ENCODE measurements at regions not wholly inside any gene's neighbourhood (a gene's known extent, or its start where the extent isn't known, plus 50 kb on each side); places are given as distances from the start of the nearest gene placed in this dataset.

DNA sequence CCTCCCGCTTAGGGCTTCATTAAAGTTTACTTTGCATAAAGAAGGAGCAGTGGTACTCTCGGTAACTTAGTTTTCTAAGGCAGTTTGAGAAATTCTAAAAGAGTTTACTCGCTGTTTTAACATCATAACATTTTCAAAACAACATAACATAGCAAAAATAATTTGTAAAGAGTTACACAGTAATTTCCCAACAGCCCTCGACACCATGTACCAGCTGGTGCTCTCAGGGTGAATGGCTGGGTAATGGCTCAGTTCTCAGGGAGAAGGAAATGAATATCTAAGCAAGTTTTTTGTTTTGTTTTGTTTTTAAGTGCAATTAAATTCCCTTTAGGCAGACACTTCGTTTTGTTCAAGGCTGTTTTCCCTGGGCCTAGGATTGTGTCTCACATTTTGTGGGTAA lies 435.3 kb downstream of the C4orf33 start:
- Histone ChIP-seq H3K27me3 (ENCODE audit: control insufficient read depth, insufficient read depth, low read length) (no peaks in the 10 kb centered on the region), H3K36me3 (ENCODE audit: control insufficient read depth, insufficient read depth, low read length) (no peaks in the 10 kb centered on the region), H3K4me1 (ENCODE audit: control insufficient read depth, insufficient read depth, low read length) (no peaks in the 10 kb centered on the region), H3K27ac (ENCODE audit: low read length) (no peak overlapping the region), H3K9me3 (ENCODE audit: control insufficient read depth, low read depth, low read length) (no peaks in the 10 kb centered on the region), H3K4me3 (ENCODE audit: low read length) (no peak overlapping the region)
- no peak for DNase-seq
- 100% methylated on average over 1 of the region's 5 CpGs for WGBS (ENCODE audit: insufficient coverage, low lambda C conversion rate)

DNA sequence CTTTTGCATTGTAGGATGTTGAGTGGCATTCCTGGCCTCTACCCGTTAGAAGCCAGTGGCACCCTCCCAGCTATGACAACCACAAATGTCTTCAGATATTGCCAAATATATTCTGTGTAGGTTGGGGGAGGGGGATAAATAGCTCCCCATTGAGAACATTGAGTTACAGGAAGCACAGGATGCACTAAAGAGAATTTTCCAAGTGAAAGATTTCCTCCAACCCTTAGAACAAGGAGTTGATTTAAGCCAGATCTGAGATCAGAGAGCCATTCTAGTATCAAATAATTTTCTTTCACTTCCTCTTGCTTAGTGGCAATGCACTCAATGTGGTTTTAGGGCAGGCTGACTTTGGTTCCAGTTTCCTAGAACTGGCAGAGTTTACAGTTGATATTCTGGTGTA lies 436.6 kb downstream of the C4orf33 start:
- Histone ChIP-seq H3K27me3 (ENCODE audit: control insufficient read depth, insufficient read depth, low read length) (no peaks in the 10 kb centered on the region), H3K4me1 (ENCODE audit: control insufficient read depth, insufficient read depth, low read length) (no peaks in the 10 kb centered on the region), H3K4me3 (ENCODE audit: low read length) (no peak overlapping the region), H3K27ac (ENCODE audit: low read length) (no peak overlapping the region), H3K9me3 (ENCODE audit: control insufficient read depth, low read depth, low read length) (no peaks in the 10 kb centered on the region), H3K36me3 (ENCODE audit: control insufficient read depth, insufficient read depth, low read length) (no peaks in the 10 kb centered on the region)
- no peak for DNase-seq
- WGBS (ENCODE audit: insufficient coverage, low lambda C conversion rate): no CpG with 5 or more reads among the region's 1 CpG

DNA sequence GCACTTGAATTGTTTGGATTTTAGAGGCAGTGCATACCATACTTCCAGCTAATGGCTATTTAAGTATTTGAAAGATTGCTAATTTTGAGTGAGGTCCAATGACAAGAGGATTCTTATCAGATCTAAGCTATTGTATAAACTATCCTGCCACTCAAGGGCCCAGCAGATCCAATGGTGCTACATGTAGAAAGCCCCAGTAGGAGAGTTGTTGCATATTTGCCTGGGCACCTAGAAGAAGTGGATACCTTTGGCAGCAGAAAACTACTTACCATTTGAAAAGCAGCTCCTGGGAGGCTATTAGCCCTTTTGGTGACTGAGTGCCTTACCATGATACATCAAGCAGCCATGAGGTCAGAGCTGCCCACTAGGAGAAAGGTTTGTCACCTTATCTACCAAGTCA lies 447.3 kb downstream of the C4orf33 start:
- no peaks in the 10 kb centered on the region for H3K36me3 ChIP-seq (ENCODE audit: control insufficient read depth, insufficient read depth, low read length)
- H3K4me3 ChIP-seq (ENCODE audit: low read length): no peak overlapping the region
- no peaks in the 10 kb centered on the region for H3K27me3 ChIP-seq (ENCODE audit: control insufficient read depth, insufficient read depth, low read length)
- no peak for DNase-seq
- H3K9me3 ChIP-seq (ENCODE audit: control insufficient read depth, low read depth, low read length): no peaks in the 10 kb centered on the region
- H3K27ac ChIP-seq (ENCODE audit: low read length): no peak overlapping the region
- no peaks in the 10 kb centered on the region for H3K4me1 ChIP-seq (ENCODE audit: control insufficient read depth, insufficient read depth, low read length)

DNA sequence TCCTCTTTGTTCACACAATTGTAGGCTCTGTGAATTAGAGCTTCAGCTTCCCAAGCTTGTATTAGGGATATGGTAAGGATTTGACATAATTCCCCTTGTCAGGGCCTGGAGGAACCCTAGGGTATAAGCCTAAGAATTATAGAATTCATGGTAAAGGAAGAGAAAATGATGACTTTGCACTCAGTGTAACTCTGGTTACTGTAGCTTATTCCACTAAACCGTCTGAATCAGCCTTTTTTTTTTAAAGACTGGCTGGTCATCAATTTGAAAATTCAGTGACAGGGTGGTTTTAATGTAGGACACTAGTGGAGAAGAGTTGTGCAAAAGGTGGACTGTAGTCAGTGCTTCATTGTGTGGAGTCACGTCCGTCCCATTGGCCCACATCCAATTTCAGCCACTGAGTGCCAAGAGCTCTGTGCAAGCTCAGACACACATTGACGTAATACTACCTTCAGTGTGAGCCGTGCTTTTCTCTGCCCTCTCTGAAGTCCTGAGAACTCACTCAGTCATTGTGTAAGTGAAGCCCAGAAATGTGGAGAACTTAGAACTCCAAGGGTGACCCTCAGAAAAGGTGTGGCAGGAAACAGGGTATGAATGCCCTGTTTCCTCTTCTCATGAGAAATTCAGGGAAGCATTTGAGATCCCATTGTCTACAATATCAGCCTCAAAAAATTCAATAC lies 449.8 kb downstream of the C4orf33 start:
- no peak overlapping the region for H3K4me3 ChIP-seq (ENCODE audit: low read length)
- no peaks in the 10 kb centered on the region for H3K9me3 ChIP-seq (ENCODE audit: control insufficient read depth, low read depth, low read length)
- peak; percentile 5 to 12 for DNase-seq
- no peak overlapping the region for H3K27ac ChIP-seq (ENCODE audit: low read length)
- no CpG with 5 or more reads among the region's 5 CpGs for WGBS (ENCODE audit: insufficient coverage, low lambda C conversion rate)
- H3K4me1 ChIP-seq (ENCODE audit: control insufficient read depth, insufficient read depth, low read length): no peaks in the 10 kb centered on the region
- H3K36me3 ChIP-seq (ENCODE audit: control insufficient read depth, insufficient read depth, low read length): no peaks in the 10 kb centered on the region
- no peaks in the 10 kb centered on the region for H3K27me3 ChIP-seq (ENCODE audit: control insufficient read depth, insufficient read depth, low read length)

DNA sequence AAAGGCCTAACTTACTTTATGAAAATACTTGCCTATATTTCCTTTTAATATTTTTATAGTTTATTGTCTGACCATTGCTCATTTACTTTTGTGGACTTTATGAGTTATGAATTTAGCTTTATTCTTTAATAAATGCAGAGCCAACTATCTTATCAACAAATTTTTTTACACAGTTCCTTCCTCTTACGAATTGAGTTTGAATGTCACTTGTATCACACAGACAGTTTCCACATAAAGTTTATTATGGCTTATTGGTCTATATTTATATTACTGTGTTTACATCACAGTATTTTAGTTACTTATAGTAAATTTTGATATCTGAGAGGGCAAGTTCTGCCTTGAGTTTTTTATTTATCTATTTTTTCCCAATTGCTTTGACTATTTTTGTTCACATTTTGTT lies 450.6 kb downstream of the C4orf33 start:
- Histone ChIP-seq H3K27ac (ENCODE audit: low read length) (no peak overlapping the region), H3K4me3 (ENCODE audit: low read length) (no peak overlapping the region), H3K4me1 (ENCODE audit: control insufficient read depth, insufficient read depth, low read length) (no peaks in the 10 kb centered on the region), H3K27me3 (ENCODE audit: control insufficient read depth, insufficient read depth, low read length) (no peaks in the 10 kb centered on the region), H3K9me3 (ENCODE audit: control insufficient read depth, low read depth, low read length) (no peaks in the 10 kb centered on the region), H3K36me3 (ENCODE audit: control insufficient read depth, insufficient read depth, low read length) (no peaks in the 10 kb centered on the region)
- DNase-seq: no peak
- no CpG with 5 or more reads among the region's 1 CpG for WGBS (ENCODE audit: insufficient coverage, low lambda C conversion rate)

DNA sequence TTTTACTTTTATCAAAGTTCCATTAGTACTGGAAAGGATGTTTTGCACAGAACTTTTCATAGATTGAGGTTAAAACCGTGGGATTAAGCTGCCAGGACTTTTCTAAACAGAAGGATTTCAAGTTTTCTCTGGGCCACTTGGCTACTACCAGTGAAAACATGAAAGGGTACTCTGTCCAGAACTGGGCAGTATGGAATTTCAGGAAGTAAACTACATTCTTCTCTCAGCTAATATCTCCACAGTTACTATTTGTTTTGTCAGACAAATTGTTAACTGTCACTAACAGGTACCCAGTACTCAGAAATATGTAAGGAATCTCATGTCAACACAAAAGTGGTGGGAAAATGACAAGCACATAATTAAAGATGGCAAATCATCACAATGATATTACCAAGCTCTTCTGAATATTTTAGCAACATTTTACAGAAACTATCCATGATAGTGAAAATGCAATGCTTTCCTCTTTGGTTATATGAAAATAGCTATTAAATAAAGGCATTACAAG lies 454.4 kb downstream of the C4orf33 start:
- no peaks in the 10 kb centered on the region for H3K9me3 ChIP-seq (ENCODE audit: control insufficient read depth, low read depth, low read length)
- no peak overlapping the region for H3K27ac ChIP-seq (ENCODE audit: low read length)
- no peak overlapping the region for H3K4me3 ChIP-seq (ENCODE audit: low read length)
- H3K27me3 ChIP-seq (ENCODE audit: control insufficient read depth, insufficient read depth, low read length): no peaks in the 10 kb centered on the region
- no peaks in the 10 kb centered on the region for H3K4me1 ChIP-seq (ENCODE audit: control insufficient read depth, insufficient read depth, low read length)
- no peak for DNase-seq
- WGBS (ENCODE audit: insufficient coverage, low lambda C conversion rate): no CpG with 5 or more reads among the region's 1 CpG
- H3K36me3 ChIP-seq (ENCODE audit: control insufficient read depth, insufficient read depth, low read length): no peaks in the 10 kb centered on the region

DNA sequence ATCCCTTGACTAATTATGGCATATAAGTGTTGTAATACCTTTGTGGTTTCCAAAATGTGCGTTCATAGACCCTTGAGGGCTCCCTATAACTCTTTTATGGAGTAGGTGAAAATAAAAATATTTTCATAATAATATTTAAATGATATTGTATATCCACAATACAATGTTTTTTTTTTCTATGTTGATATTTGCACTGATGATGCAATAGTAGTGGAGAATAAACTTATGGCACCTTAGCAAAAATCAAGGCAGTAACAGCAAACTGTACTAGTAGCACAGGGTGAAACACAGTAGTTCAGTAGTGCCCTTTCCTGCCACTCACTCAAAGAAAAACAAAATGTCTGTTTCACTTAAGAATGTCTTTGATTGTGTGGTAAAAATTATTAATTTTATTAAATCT lies 465.3 kb downstream of the C4orf33 start:
- Histone ChIP-seq H3K4me1 (ENCODE audit: control insufficient read depth, insufficient read depth, low read length) (no peaks in the 10 kb centered on the region), H3K36me3 (ENCODE audit: control insufficient read depth, insufficient read depth, low read length) (no peaks in the 10 kb centered on the region), H3K27me3 (ENCODE audit: control insufficient read depth, insufficient read depth, low read length) (no peaks in the 10 kb centered on the region), H3K9me3 (ENCODE audit: control insufficient read depth, low read depth, low read length) (no peaks in the 10 kb centered on the region), H3K27ac (ENCODE audit: low read length) (no peak overlapping the region), H3K4me3 (ENCODE audit: low read length) (no peak overlapping the region)
- no peak for DNase-seq
- 33% methylated on average over 1 of the region's 1 CpG for WGBS (ENCODE audit: insufficient coverage, low lambda C conversion rate)

DNA sequence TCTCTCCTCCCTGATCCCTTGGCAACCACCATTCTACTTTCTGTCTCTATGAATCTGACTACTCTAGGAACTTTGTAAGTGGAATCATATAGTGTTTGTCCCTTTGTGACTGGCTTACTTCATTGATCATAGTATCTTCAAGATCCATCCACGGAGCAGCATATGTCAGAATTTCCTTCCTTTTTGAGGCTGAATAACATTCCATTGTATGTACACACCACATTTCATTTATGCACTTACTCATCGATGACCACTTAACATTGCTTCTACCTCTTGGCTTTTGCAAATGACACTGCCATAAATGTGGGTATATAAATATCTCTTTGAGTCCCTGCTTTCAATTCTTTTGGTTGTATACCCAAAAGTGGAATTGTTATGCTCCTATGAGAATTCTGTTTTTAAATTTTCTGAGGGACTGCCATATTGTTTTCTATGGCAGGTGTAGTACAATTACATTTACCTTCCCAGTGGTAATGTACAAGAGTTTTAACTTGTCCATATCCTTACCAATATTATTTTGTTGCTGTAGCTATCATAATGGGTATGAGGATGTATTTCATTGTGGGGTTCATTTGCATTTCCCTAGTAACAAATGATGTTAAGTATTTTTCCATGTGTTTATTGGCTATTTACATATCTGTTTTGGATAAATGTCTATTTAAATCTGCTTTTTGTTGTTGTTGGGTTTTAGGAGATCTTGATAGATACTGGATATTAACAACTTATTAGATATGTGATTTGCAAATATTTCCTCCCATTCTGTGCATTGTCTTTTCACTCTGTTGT lies 466.1 kb downstream of the C4orf33 start:
- Histone ChIP-seq H3K4me3 (ENCODE audit: low read length) (no peak overlapping the region), H3K36me3 (ENCODE audit: control insufficient read depth, insufficient read depth, low read length) (no peaks in the 10 kb centered on the region), H3K27ac (ENCODE audit: low read length) (no peak overlapping the region), H3K27me3 (ENCODE audit: control insufficient read depth, insufficient read depth, low read length) (no peaks in the 10 kb centered on the region), H3K9me3 (ENCODE audit: control insufficient read depth, low read depth, low read length) (no peaks in the 10 kb centered on the region), H3K4me1 (ENCODE audit: control insufficient read depth, insufficient read depth, low read length) (no peaks in the 10 kb centered on the region)
- WGBS (ENCODE audit: insufficient coverage, low lambda C conversion rate): 80% methylated on average over 1 of the region's 2 CpGs
- DNase-seq: no peak

DNA sequence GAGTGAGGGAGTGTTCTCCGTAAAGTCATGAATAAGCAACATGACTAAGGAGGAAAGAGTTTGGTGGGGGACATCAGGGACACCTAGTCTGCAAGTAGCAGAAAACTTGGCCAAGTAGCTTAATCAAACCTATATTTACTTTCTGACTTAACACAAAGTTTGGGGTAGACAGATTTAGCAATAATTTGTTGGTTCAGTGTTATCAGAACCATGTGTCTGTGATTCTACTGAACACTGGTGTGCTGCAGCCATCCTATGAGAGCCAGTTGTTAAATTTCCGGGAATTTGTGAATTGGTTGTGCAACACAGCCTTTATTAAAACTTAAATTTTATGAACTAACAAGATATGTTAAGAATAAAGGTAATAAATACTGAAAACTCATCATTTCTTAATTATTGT lies 469.3 kb downstream of the C4orf33 start:
- no peak for DNase-seq
- Histone ChIP-seq H3K36me3 (ENCODE audit: control insufficient read depth, insufficient read depth, low read length) (no peaks in the 10 kb centered on the region), H3K27ac (ENCODE audit: low read length) (no peak overlapping the region), H3K27me3 (ENCODE audit: control insufficient read depth, insufficient read depth, low read length) (no peaks in the 10 kb centered on the region), H3K4me1 (ENCODE audit: control insufficient read depth, insufficient read depth, low read length) (no peaks in the 10 kb centered on the region), H3K4me3 (ENCODE audit: low read length) (no peak overlapping the region), H3K9me3 (ENCODE audit: control insufficient read depth, low read depth, low read length) (no peaks in the 10 kb centered on the region)
- no CpG with 5 or more reads among the region's 2 CpGs for WGBS (ENCODE audit: insufficient coverage, low lambda C conversion rate)

DNA sequence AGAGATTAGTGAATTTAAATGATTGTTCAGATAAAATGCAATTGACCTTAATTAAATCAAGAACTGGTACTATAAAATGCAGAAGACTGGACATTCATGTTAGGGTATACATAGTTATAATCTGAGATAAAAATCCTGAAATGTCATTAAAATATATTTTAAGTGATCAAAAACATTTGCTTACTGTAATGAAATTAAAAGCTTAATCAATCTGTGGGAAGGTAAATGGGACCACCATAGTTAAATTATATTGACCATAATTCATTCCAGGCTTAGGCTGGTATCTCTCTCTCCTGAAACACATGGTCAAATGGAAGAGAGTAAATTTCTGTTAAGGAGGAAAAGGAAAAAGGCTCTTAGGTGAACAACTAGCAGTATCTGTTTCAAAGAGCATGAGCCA lies 474.4 kb downstream of the C4orf33 start:
- DNase-seq: no peak
- Histone ChIP-seq H3K27ac (ENCODE audit: low read length) (no peak overlapping the region), H3K36me3 (ENCODE audit: control insufficient read depth, insufficient read depth, low read length) (no peaks in the 10 kb centered on the region), H3K27me3 (ENCODE audit: control insufficient read depth, insufficient read depth, low read length) (no peaks in the 10 kb centered on the region), H3K9me3 (ENCODE audit: control insufficient read depth, low read depth, low read length) (no peaks in the 10 kb centered on the region), H3K4me3 (ENCODE audit: low read length) (no peak overlapping the region), H3K4me1 (ENCODE audit: control insufficient read depth, insufficient read depth, low read length) (no peaks in the 10 kb centered on the region)

DNA sequence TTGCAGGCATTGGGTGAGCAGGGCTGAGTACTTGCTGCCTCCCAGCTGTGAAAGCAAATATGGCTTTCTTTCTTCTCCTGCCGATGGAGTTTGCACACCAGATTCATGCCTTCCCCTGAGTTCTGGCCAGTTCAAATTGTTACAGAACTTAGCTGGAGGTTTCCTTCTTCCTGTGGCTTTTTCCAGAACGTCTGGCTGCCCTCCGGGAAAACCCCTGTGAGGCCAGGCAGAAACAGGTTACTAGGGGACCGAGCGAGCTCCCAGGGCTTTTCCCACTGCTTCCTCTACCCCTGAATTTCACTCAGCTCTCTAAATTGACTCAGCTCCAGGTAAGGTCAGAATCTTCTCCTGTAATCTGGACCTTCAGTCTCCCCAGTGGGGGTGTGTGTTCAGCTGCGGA lies 482.4 kb downstream of the C4orf33 start:
- Histone ChIP-seq H3K4me1 (ENCODE audit: control insufficient read depth, insufficient read depth, low read length) (no peaks in the 10 kb centered on the region), H3K27ac (ENCODE audit: low read length) (no peak overlapping the region), H3K9me3 (ENCODE audit: control insufficient read depth, low read depth, low read length) (no peaks in the 10 kb centered on the region), H3K4me3 (ENCODE audit: low read length) (no peak overlapping the region), H3K27me3 (ENCODE audit: control insufficient read depth, insufficient read depth, low read length) (no peaks in the 10 kb centered on the region), H3K36me3 (ENCODE audit: control insufficient read depth, insufficient read depth, low read length) (no peaks in the 10 kb centered on the region)
- WGBS (ENCODE audit: insufficient coverage, low lambda C conversion rate): no CpG with 5 or more reads among the region's 6 CpGs
- DNase-seq: no peak
